H1 (cell line): ENCODE measurements at regions not wholly inside any gene's neighbourhood (a gene's known extent, or its start where the extent isn't known, plus 50 kb on each side); places are given as distances from the start of the nearest gene placed in this dataset.

Experiments used
- CTCF ChIA-PET: fragments of 300-600 bp; sonication (Branson Sonifier 250); formaldehyde crosslinking; loops from one replicate; lab custom pipeline; 2021; ENCODE audit not compliant: partially characterized antibody; lab: Charles Lee
- POLR2A ChIA-PET: fragments of 300-600 bp; sonication (Branson Sonifier 250); formaldehyde crosslinking; loops from one replicate; lab custom pipeline; 2021; ENCODE audit warnings: inconsistent platforms; ENCODE audit not compliant: partially characterized antibody; lab: Charles Lee
- DNase-seq, 2 experiments: peaks; one replicate each; pipeline versions ENCODE4 v3.0.0 to v3.0.0-alpha.2; 2010 to 2022; ENCODE audit warnings: low spot score in 2 of 2, low read depth in 1 of 2, mixed read lengths in 1 of 2
- FAIRE-seq: peaks from 2 replicates; lab custom pipeline; 2011; peaks lifted over from hg19 to GRCh38; lab: Jason Lieb, UNC
- H2AFZ ChIP-seq: 2 replicates; pipeline ENCODE4 v1.8.1; 2012; ENCODE audit warnings: low read length, inconsistent platforms
- H2AK5ac ChIP-seq: 2 replicates; pipeline ENCODE4 v1.6.1; 2013; ENCODE audit warnings: low read depth, low read length
- H2BK120ac ChIP-seq: replicated peaks from 2 replicates; pipeline ENCODE3; 2013; ENCODE audit warnings: low read depth, low read length, inconsistent platforms
- H2BK12ac ChIP-seq: 2 replicates; pipeline ENCODE4 v1.6.1; 2013; ENCODE audit warnings: low read depth, low read length
- H2BK15ac ChIP-seq: 2 replicates; pipeline ENCODE4 v1.6.1; 2013; ENCODE audit warnings: low read length
- H2BK20ac ChIP-seq: 2 replicates; pipeline ENCODE4 v1.6.1; 2013; ENCODE audit warnings: low read length
- H2BK5ac ChIP-seq: 2 replicates; pipeline ENCODE4 v1.6.1; 2013; ENCODE audit warnings: low read depth, low read length
- H3K14ac ChIP-seq: 2 replicates; pipeline ENCODE4 v1.6.1; 2013; ENCODE audit warnings: inconsistent platforms; ENCODE audit not compliant: insufficient read length
- H3K18ac ChIP-seq: 2 replicates; pipeline ENCODE4 v1.6.1; 2013; ENCODE audit warnings: low read length; ENCODE audit errors: extremely low read depth
- H3K23ac ChIP-seq: 2 replicates; pipeline ENCODE4 v1.6.1; 2013; ENCODE audit warnings: inconsistent platforms; ENCODE audit not compliant: insufficient read length
- H3K23me2 ChIP-seq: 2 replicates; pipeline ENCODE4 v1.6.1; 2013; ENCODE audit warnings: low read depth, low read length
- H3K27ac ChIP-seq: 2 replicates; pipeline ENCODE4 v1.6.1; 2011; ENCODE audit warnings: low read depth, low read length, inconsistent platforms
- H3K27me3 ChIP-seq, 4 experiments: replicated peaks in 1 of 4; 1 replicate in 1 of 4; 2 replicates in 3 of 4; pipeline versions ENCODE4 v1.6.1 to v1.8.1; 2011 to 2013; ENCODE audit warnings: low read length in 3 of 4, mild to moderate bottlenecking in 3 of 4, inconsistent platforms in 2 of 4, mixed read lengths in 2 of 4, moderate library complexity in 1 of 4; ENCODE audit not compliant: control insufficient read depth in 3 of 4, insufficient read depth in 3 of 4; ENCODE audit errors: extremely low read depth in 1 of 4
- H3K36me3 ChIP-seq, 4 experiments: 2 replicates each; pipeline versions ENCODE4 v1.6.1 to v1.8.1; 2011 to 2013; ENCODE audit warnings: mild to moderate bottlenecking in 4 of 4, low read length in 3 of 4, moderate library complexity in 2 of 4, control low read depth in 1 of 4, inconsistent platforms in 1 of 4; ENCODE audit not compliant: insufficient read depth in 4 of 4, control insufficient read depth in 2 of 4
- H3K4ac ChIP-seq: replicated peaks from 2 replicates; pipeline ENCODE3; 2013; ENCODE audit warnings: low read length, low read depth, mixed read lengths, inconsistent platforms; ENCODE audit not compliant: insufficient read length
- H3K4me1 ChIP-seq, 4 experiments: replicated peaks in 1 of 4; 1 replicate in 1 of 4; 2 replicates in 3 of 4; pipeline versions ENCODE4 v1.6.1 to v1.8.1; 2011 to 2013; ENCODE audit warnings: low read length in 3 of 4, inconsistent platforms in 2 of 4, mixed read lengths in 1 of 4; ENCODE audit not compliant: insufficient read depth in 4 of 4, control insufficient read depth in 3 of 4
- H3K4me2 ChIP-seq, 2 experiments: 2 replicates each; pipeline versions ENCODE4 v1.6.1 to v1.8.1; 2011 to 2013; ENCODE audit warnings: low read depth in 2 of 2, low read length in 2 of 2, control low read depth in 1 of 2, inconsistent platforms in 1 of 2, mild to moderate bottlenecking in 1 of 2; ENCODE audit not compliant: insufficient read depth in 1 of 2
- H3K4me3 ChIP-seq, 4 experiments: fragments of 200-600, 300-600 bp in 1 of 4; sonication (generic), shearing (Covaris generic), sonication (Bioruptor Twin) in 1 of 4; 2 replicates each; pipeline versions ENCODE4 v1.5.1 to v1.8.1; 2011 to 2016; ENCODE audit warnings: low read length in 4 of 4, low read depth in 3 of 4, control low read depth in 2 of 4, inconsistent platforms in 2 of 4, mild to moderate bottlenecking in 2 of 4, mixed read lengths in 1 of 4, moderate library complexity in 1 of 4; ENCODE audit not compliant: insufficient read depth in 2 of 4; ENCODE audit errors: extremely low read depth in 1 of 4
- H3K56ac ChIP-seq: replicated peaks from 2 replicates; pipeline ENCODE3; 2013; ENCODE audit warnings: low read depth, mild to moderate bottlenecking, mixed read lengths, low read length, inconsistent platforms; ENCODE audit not compliant: insufficient read length
- H3K79me1 ChIP-seq: 2 replicates; pipeline ENCODE4 v1.6.1; 2013; ENCODE audit warnings: low read depth, low read length, control low read depth
- H3K79me2 ChIP-seq, 2 experiments: 2 replicates each; pipeline versions ENCODE4 v1.6.1 to v1.8.1; 2012 to 2013; ENCODE audit warnings: low read length in 2 of 2, mild to moderate bottlenecking in 2 of 2, inconsistent platforms in 1 of 2; ENCODE audit not compliant: insufficient read depth in 2 of 2, control insufficient read depth in 1 of 2
- H3K9ac ChIP-seq, 4 experiments: replicated peaks in 1 of 4; 1 replicate in 1 of 4; 2 replicates in 3 of 4; pipeline versions ENCODE4 v1.6.1 to v1.8.1; 2011 to 2013; ENCODE audit warnings: low read depth in 3 of 4, low read length in 3 of 4, control low read depth in 2 of 4, mild to moderate bottlenecking in 2 of 4, moderate library complexity in 2 of 4, inconsistent platforms in 1 of 4; ENCODE audit errors: extremely low read depth in 1 of 4
- H3K9me3 ChIP-seq, 2 experiments: 2 replicates each; pipeline versions ENCODE4 v1.6.1 to v1.8.1; 2012 to 2013; ENCODE audit warnings: mild to moderate bottlenecking in 2 of 2, moderate library complexity in 2 of 2, control low read depth in 1 of 2, inconsistent platforms in 1 of 2, low read depth in 1 of 2, low read length in 1 of 2, mixed read lengths in 1 of 2; ENCODE audit not compliant: insufficient read depth in 2 of 2
- H4K20me1 ChIP-seq, 2 experiments: replicated peaks in 1 of 2; 2 replicates each; pipeline versions ENCODE3 to v1.8.1; 2011 to 2013; ENCODE audit warnings: inconsistent platforms in 2 of 2, low read length in 2 of 2, mild to moderate bottlenecking in 1 of 2; ENCODE audit not compliant: insufficient read depth in 2 of 2, control insufficient read depth in 1 of 2
- H4K5ac ChIP-seq: 2 replicates; pipeline ENCODE4 v1.6.1; 2013; ENCODE audit warnings: low read length, low read depth, mixed read lengths, inconsistent platforms; ENCODE audit not compliant: insufficient read length
- H4K8ac ChIP-seq: 2 replicates; pipeline ENCODE4 v1.8.0; 2013; ENCODE audit warnings: mild to moderate bottlenecking, moderate library complexity, low read length, inconsistent platforms; ENCODE audit not compliant: insufficient read depth; ENCODE audit errors: extremely low read depth
- H4K91ac ChIP-seq: replicated peaks from 2 replicates; pipeline ENCODE3; 2013; ENCODE audit warnings: low read length, mixed read lengths, inconsistent platforms; ENCODE audit not compliant: insufficient read length
- EGR1 ChIP-seq: IDR thresholded peaks from 2 replicates; pipeline ENCODE4 v1.6.1; 2011; ENCODE audit warnings: low read depth, low read length, borderline replicate concordance
- KDM1A ChIP-seq: fragments of 200-600, 300-600 bp; sonication (generic); IDR thresholded peaks from 2 replicates; pipeline ENCODE4 v1.7.1; 2016; ENCODE audit warnings: mild to moderate bottlenecking, low read length, borderline replicate concordance
- KDM5A ChIP-seq: fragments of 200-600 bp; IDR thresholded peaks from 2 replicates; pipeline ENCODE4 v1.7.1; 2012; ENCODE audit warnings: mild to moderate bottlenecking, low read length, inconsistent platforms, mixed read lengths
- TAF7 ChIP-seq: optimal IDR thresholded peaks from 2 replicates; pipeline ENCODE3; 2011; ENCODE audit warnings: low read depth, mild to moderate bottlenecking, inconsistent platforms, low read length, moderate library complexity, borderline replicate concordance
- TEAD4 ChIP-seq: IDR thresholded peaks from 2 replicates; pipeline ENCODE4 v1.6.1; 2012; ENCODE audit warnings: low read depth, low read length, inconsistent platforms, mixed read lengths
- YY1 ChIP-seq: IDR thresholded peaks from 2 replicates; pipeline ENCODE4 v1.6.1; 2011; ENCODE audit warnings: low read depth, mild to moderate bottlenecking, low read length
- WGBS, 2 experiments: shearing (Covaris generic) in 1 of 2; methylation state at CpG; one replicate each; pipeline versions ENCODE4 v1.1.6 to v1.1.7; 2013 to 2015; ENCODE audit warnings: low lambda C conversion rate in 2 of 2, mixed read lengths in 2 of 2, inconsistent platforms in 1 of 2, low coverage in 1 of 2, missing lambda C conversion rate in 1 of 2; ENCODE audit not compliant: insufficient replicate concordance in 2 of 2, insufficient coverage in 1 of 2, insufficient read length in 1 of 2; ENCODE audit errors: extremely low coverage in 1 of 2, missing lambda C conversion rate in 1 of 2; 5-methylcytosine and 5-hydroxymethylcytosine counted together

GRCh38 chr5:92835712-92836111 lies 745.3 kb downstream of the NR2F1-AS1 start:
- Histone ChIP-seq H3K14ac (no peak overlapping the region), H2BK120ac (no peak overlapping the region), H3K23me2 (no peaks in the 10 kb centered on the region), H2AFZ (no peak overlapping the region), H2BK5ac (no peak overlapping the region), H3K23ac (no peak overlapping the region), H3K56ac (no peak overlapping the region), H3K4me3 (no peak overlapping the region), H2BK20ac (no peak overlapping the region), H2BK12ac (no peak overlapping the region), H4K8ac (no peak overlapping the region), H3K79me1 (no peaks in the 10 kb centered on the region), H3K79me2 (no peaks in the 10 kb centered on the region), H4K20me1 (no peaks in the 10 kb centered on the region), H3K4me1 (no peaks in the 10 kb centered on the region), H3K27ac (no peak overlapping the region), H4K91ac (no peak overlapping the region), H3K9ac (no peak overlapping the region), H3K4ac (no peak overlapping the region), H4K5ac (no peak overlapping the region), H3K9me3 (no peaks in the 10 kb centered on the region; a peak in 1 of 4 replicates), H2AK5ac (no peak overlapping the region), H3K27me3 (no peaks in the 10 kb centered on the region), H3K4me2 (no peak overlapping the region), H2BK15ac (no peak overlapping the region), H3K36me3 (no peaks in the 10 kb centered on the region; a peak in 1 of 8 replicates), H3K18ac (no peak overlapping the region)
- WGBS, 2 experiments = 0% methylated on average over 1 of the region's 1 CpG; no CpG with 5 or more reads in 1 of the 2 experiments
- ChIA-PET POLR2A (no interaction called here), CTCF (no interaction called here)
- TF ChIP-seq KDM1A (no peak), TAF7 (no peak), KDM5A (no peak), EGR1 (no peak), TEAD4 (no peak), YY1 (no peak)
- DNase-seq (no peak), FAIRE-seq (no peak)
